COLO668 (cell line): ENCODE measurements at regions not wholly inside any gene's neighbourhood (a gene's known extent, or its start where the extent isn't known, plus 50 kb on each side); places are given as distances from the start of the nearest gene placed in this dataset.

Experiments
- DNase-seq: peaks from one replicate; lab custom pipeline; 2025; ENCODE audit not compliant: unreplicated experiment; lab: John Stamatoyannopoulos, UW

GRCh38 chr1:217373761-217374701 lies 256.9 kb downstream of the GPATCH2 start:
- DNase-seq = no peak

GRCh38 chr1:217372049-217372970 lies 258.6 kb downstream of the GPATCH2 start:
- no peak for DNase-seq

GRCh38 chr1:217370757-217371156 lies 260.1 kb downstream of the GPATCH2 start:
- DNase-seq = no peak

- DNase-seq = no peak
These were observed 260.8 kb downstream of the GPATCH2 start for GRCh38 chr1:217369996-217370551.

- DNase-seq = no peak
These were observed 261.5 kb downstream of the GPATCH2 start for GRCh38 chr1:217369271-217369981.

GRCh38 chr1:217364220-217364619 lies 266.7 kb downstream of the GPATCH2 start:
- no peak for DNase-seq

GRCh38 chr1:217363319-217363718 lies 267.6 kb downstream of the GPATCH2 start:
- no peak for DNase-seq

- DNase-seq = no peak
These were observed 270.4 kb downstream of the GPATCH2 start for GRCh38 chr1:217360510-217360909.

- no peak for DNase-seq
These were observed 276.0 kb downstream of the GPATCH2 start for GRCh38 chr1:217354895-217355294.

- no peak for DNase-seq
These were observed 281.8 kb downstream of the GPATCH2 start for GRCh38 chr1:217348960-217349664.

GRCh38 chr1:217344712-217345111 lies 286.2 kb downstream of the GPATCH2 start:
- no peak for DNase-seq

GRCh38 chr1:217343907-217344306 lies 287.0 kb downstream of the GPATCH2 start:
- DNase-seq = peak; percentile 70

GRCh38 chr1:217342105-217342504 lies 288.8 kb downstream of the GPATCH2 start:
- DNase-seq = no peak

- DNase-seq = no peak
These were observed 294.2 kb downstream of the GPATCH2 start for GRCh38 chr1:217336724-217337123.

GRCh38 chr1:217333939-217334338 lies 297.0 kb downstream of the GPATCH2 start:
- DNase-seq = peak; percentile 44

GRCh38 chr1:217332431-217333065 lies 298.3 kb downstream of the GPATCH2 start:
- peak; percentile 41 for DNase-seq

GRCh38 chr1:217331698-217332097 lies 299.2 kb downstream of the GPATCH2 start:
- DNase-seq = no peak

- DNase-seq = no peak
These were observed 303.0 kb downstream of the GPATCH2 start for GRCh38 chr1:217327901-217328300.

GRCh38 chr1:217322834-217323233 lies 308.1 kb downstream of the GPATCH2 start:
- no peak for DNase-seq

GRCh38 chr1:217315346-217315745 lies 315.5 kb downstream of the GPATCH2 start:
- no peak for DNase-seq
